ENCODE measurements at regions not wholly inside any gene's neighbourhood (a gene's known extent, or its start where the extent isn't known, plus 50 kb on each side); places are given as distances from the start of the nearest gene placed in this dataset.

GRCh38 chr18:61750840-61751668, 141.8 kb downstream of the RNF152 start:
- H3K4me3 ChIP-seq = no peak overlapping the region
- H3K9me3 ChIP-seq = no peaks in the 10 kb centered on the region
- H3K27me3 ChIP-seq = no peaks in the 10 kb centered on the region
- no peaks in the 10 kb centered on the region for H3K36me3 ChIP-seq
- TF ChIP-seq POLR2AphosphoS5 (IDR thresholded peaks at IDR 0.05) (no peak), EP300 (IDR thresholded peaks at IDR 0.05) (no peak), POLR2A (IDR thresholded peaks at IDR 0.05) (no peak), CTCF (IDR thresholded peaks at IDR 0.05) (no peak)
- no peaks in the 10 kb centered on the region for H3K4me1 ChIP-seq
- 74 to 81% methylated on average over 5 of the region's 9 CpGs for WGBS, 2 donors (ENCODE audit: low coverage in 1 of 2)
- no peak overlapping the region for H3K27ac ChIP-seq
- ATAC-seq = no peak

- Histone ChIP-seq H3K4me3 (no peak overlapping the region), H3K27me3 (no peaks in the 10 kb centered on the region), H3K36me3 (no peaks in the 10 kb centered on the region), H3K9me3 (no peaks in the 10 kb centered on the region), H3K4me1 (no peaks in the 10 kb centered on the region), H3K27ac (no peak overlapping the region)
- 86 to 87% methylated on average over 4 of the region's 4 CpGs for WGBS, 2 donors (ENCODE audit: low coverage in 1 of 2)
- no peak for TF ChIP-seq POLR2AphosphoS5 (IDR thresholded peaks at IDR 0.05)
- TF ChIP-seq EP300 (IDR thresholded peaks at IDR 0.05) = no peak
- TF ChIP-seq POLR2A (IDR thresholded peaks at IDR 0.05) = no peak
- TF ChIP-seq CTCF (IDR thresholded peaks at IDR 0.05) = no peak
- no peak for ATAC-seq
These were observed 143.3 kb downstream of the RNF152 start for GRCh38 chr18:61749546-61749945.

- Histone ChIP-seq H3K9me3 (no peaks in the 10 kb centered on the region), H3K36me3 (no peaks in the 10 kb centered on the region), H3K27me3 (no peaks in the 10 kb centered on the region), H3K4me1 (no peaks in the 10 kb centered on the region), H3K27ac (no peak overlapping the region), H3K4me3 (no peak overlapping the region)
- ATAC-seq = no peak
- TF ChIP-seq CTCF (IDR thresholded peaks at IDR 0.05) (no peak), EP300 (IDR thresholded peaks at IDR 0.05) (no peak), POLR2AphosphoS5 (IDR thresholded peaks at IDR 0.05) (no peak), POLR2A (IDR thresholded peaks at IDR 0.05) (no peak)
- WGBS, 2 donors (ENCODE audit: low coverage in 1 of 2) = 13 to 64% methylated on average over 1 to 6 of the region's 6 CpGs
These were observed 143.8 kb downstream of the RNF152 start for GRCh38 chr18:61749031-61749430.

- no peak for TF ChIP-seq POLR2AphosphoS5 (IDR thresholded peaks at IDR 0.05)
- WGBS, 2 donors (ENCODE audit: low coverage in 1 of 2) = 64 to 72% methylated on average over 9 to 10 of the region's 10 CpGs
- H3K27ac ChIP-seq = no peak overlapping the region
These were observed 144.8 kb downstream of the RNF152 start for GRCh38 chr18:61748004-61748403.

GRCh38 chr18:61743775-61744531, 148.9 kb downstream of the RNF152 start:
- TF ChIP-seq POLR2AphosphoS5 (IDR thresholded peaks at IDR 0.05) (no peak), EP300 (IDR thresholded peaks at IDR 0.05) (no peak), CTCF (IDR thresholded peaks at IDR 0.05) (no peak), POLR2A (IDR thresholded peaks at IDR 0.05) (no peak)
- Histone ChIP-seq H3K27ac (peak overlapping the region in 2 of 4 donors; percentile 46 to 61), H3K9me3 (no peaks in the 10 kb centered on the region), H3K27me3 (no peaks in the 10 kb centered on the region), H3K36me3 (no peaks in the 10 kb centered on the region), H3K4me1 (peaks cover 0 to 7% (median 0%) of the 10 kb centered on the region in 3 donors), H3K4me3 (no peak overlapping the region)
- peak; percentile 62 for ATAC-seq
- 54 to 56% methylated on average over 2 to 4 of the region's 4 CpGs for WGBS, 2 donors (ENCODE audit: low coverage in 1 of 2)

More at GRCh38 chr18:61748004-61748403, 144.8 kb downstream of the RNF152 start:
- no peaks in the 10 kb centered on the region for H3K27me3 ChIP-seq
- H3K36me3 ChIP-seq = no peaks in the 10 kb centered on the region
- no peak overlapping the region for H3K4me3 ChIP-seq
- peaks cover 0 to 7% (median 0%) of the 10 kb centered on the region in 3 donors for H3K4me1 ChIP-seq
- no peaks in the 10 kb centered on the region for H3K9me3 ChIP-seq
- ATAC-seq = peak; percentile 54
